ENCODE measurements at regions not wholly inside any gene's neighbourhood (a gene's known extent, or its start where the extent isn't known, plus 50 kb on each side); places are given as distances from the start of the nearest gene placed in this dataset.

- peaks cover 4% of the 10 kb centered on the region for H3K4me1 ChIP-seq (ENCODE audit: control insufficient read depth, insufficient read depth, low read length)
- H3K27me3 ChIP-seq (ENCODE audit: control insufficient read depth, insufficient read depth, low read length) = no peaks in the 10 kb centered on the region
- H3K4me3 ChIP-seq (ENCODE audit: low read depth, low read length) = no peak overlapping the region
- no peaks in the 10 kb centered on the region for H3K36me3 ChIP-seq (ENCODE audit: control insufficient read depth, insufficient read depth, low read length)
- no peaks in the 10 kb centered on the region for H3K9me3 ChIP-seq (ENCODE audit: control insufficient read depth, insufficient read depth, low read length)
- H3K9ac ChIP-seq (ENCODE audit: low read depth, low read length) = no peak overlapping the region
Measured at GRCh38 chr7:41574377-41574776, 128.5 kb downstream of the INHBA start.

- peaks cover 4% of the 10 kb centered on the region for H3K4me1 ChIP-seq (ENCODE audit: control insufficient read depth, insufficient read depth, low read length)
- H3K4me3 ChIP-seq (ENCODE audit: low read depth, low read length) = no peak overlapping the region
- no peak overlapping the region for H3K9ac ChIP-seq (ENCODE audit: low read depth, low read length)
- no peaks in the 10 kb centered on the region for H3K36me3 ChIP-seq (ENCODE audit: control insufficient read depth, insufficient read depth, low read length)
- H3K9me3 ChIP-seq (ENCODE audit: control insufficient read depth, insufficient read depth, low read length) = no peaks in the 10 kb centered on the region
- H3K27me3 ChIP-seq (ENCODE audit: control insufficient read depth, insufficient read depth, low read length) = no peaks in the 10 kb centered on the region
Measured at GRCh38 chr7:41573862-41574261, 129.0 kb downstream of the INHBA start.

- Histone ChIP-seq H3K9me3 (ENCODE audit: control insufficient read depth, insufficient read depth, low read length) (no peaks in the 10 kb centered on the region), H3K4me3 (ENCODE audit: low read depth, low read length) (no peak overlapping the region), H3K9ac (ENCODE audit: low read depth, low read length) (no peak overlapping the region), H3K27me3 (ENCODE audit: control insufficient read depth, insufficient read depth, low read length) (no peaks in the 10 kb centered on the region), H3K36me3 (ENCODE audit: control insufficient read depth, insufficient read depth, low read length) (no peaks in the 10 kb centered on the region), H3K4me1 (ENCODE audit: control insufficient read depth, insufficient read depth, low read length) (peaks cover 4% of the 10 kb centered on the region)
Measured at GRCh38 chr7:41573443-41573842, 129.4 kb downstream of the INHBA start.

- Histone ChIP-seq H3K9me3 (ENCODE audit: control insufficient read depth, insufficient read depth, low read length) (no peaks in the 10 kb centered on the region), H3K36me3 (ENCODE audit: control insufficient read depth, insufficient read depth, low read length) (no peaks in the 10 kb centered on the region), H3K4me3 (ENCODE audit: low read depth, low read length) (no peak overlapping the region)
Measured at GRCh38 chr7:41573015-41573414, 129.9 kb downstream of the INHBA start.

GRCh38 chr7:41571573-41571972 lies 131.3 kb downstream of the INHBA start:
- Histone ChIP-seq H3K4me3 (ENCODE audit: low read depth, low read length) (no peak overlapping the region), H3K27me3 (ENCODE audit: control insufficient read depth, insufficient read depth, low read length) (no peaks in the 10 kb centered on the region), H3K9ac (ENCODE audit: low read depth, low read length) (no peak overlapping the region), H3K36me3 (ENCODE audit: control insufficient read depth, insufficient read depth, low read length) (no peaks in the 10 kb centered on the region), H3K9me3 (ENCODE audit: control insufficient read depth, insufficient read depth, low read length) (no peaks in the 10 kb centered on the region), H3K4me1 (ENCODE audit: control insufficient read depth, insufficient read depth, low read length) (peaks cover 4% of the 10 kb centered on the region)

More at GRCh38 chr7:41573015-41573414, 129.9 kb downstream of the INHBA start:
- peaks cover 4% of the 10 kb centered on the region for H3K4me1 ChIP-seq (ENCODE audit: control insufficient read depth, insufficient read depth, low read length)
- H3K27me3 ChIP-seq (ENCODE audit: control insufficient read depth, insufficient read depth, low read length) = no peaks in the 10 kb centered on the region
- no peak overlapping the region for H3K9ac ChIP-seq (ENCODE audit: low read depth, low read length)

GRCh38 chr7:41570766-41571165 lies 132.1 kb downstream of the INHBA start:
- Histone ChIP-seq H3K27me3 (ENCODE audit: control insufficient read depth, insufficient read depth, low read length) (no peaks in the 10 kb centered on the region), H3K36me3 (ENCODE audit: control insufficient read depth, insufficient read depth, low read length) (no peaks in the 10 kb centered on the region), H3K9ac (ENCODE audit: low read depth, low read length) (no peak overlapping the region), H3K4me1 (ENCODE audit: control insufficient read depth, insufficient read depth, low read length) (peaks cover 4% of the 10 kb centered on the region), H3K4me3 (ENCODE audit: low read depth, low read length) (no peak overlapping the region), H3K9me3 (ENCODE audit: control insufficient read depth, insufficient read depth, low read length) (no peaks in the 10 kb centered on the region)

GRCh38 chr7:41568135-41568534 lies 134.8 kb downstream of the INHBA start:
- no peaks in the 10 kb centered on the region for H3K36me3 ChIP-seq (ENCODE audit: control insufficient read depth, insufficient read depth, low read length)
- no peaks in the 10 kb centered on the region for H3K9me3 ChIP-seq (ENCODE audit: control insufficient read depth, insufficient read depth, low read length)
- peaks cover 4% of the 10 kb centered on the region for H3K4me1 ChIP-seq (ENCODE audit: control insufficient read depth, insufficient read depth, low read length)
- no peaks in the 10 kb centered on the region for H3K27me3 ChIP-seq (ENCODE audit: control insufficient read depth, insufficient read depth, low read length)
- H3K4me3 ChIP-seq (ENCODE audit: low read depth, low read length) = no peak overlapping the region
- H3K9ac ChIP-seq (ENCODE audit: low read depth, low read length) = no peak overlapping the region

- Histone ChIP-seq H3K36me3 (ENCODE audit: control insufficient read depth, insufficient read depth, low read length) (no peaks in the 10 kb centered on the region), H3K9me3 (ENCODE audit: control insufficient read depth, insufficient read depth, low read length) (no peaks in the 10 kb centered on the region), H3K9ac (ENCODE audit: low read depth, low read length) (no peak overlapping the region), H3K27me3 (ENCODE audit: control insufficient read depth, insufficient read depth, low read length) (no peaks in the 10 kb centered on the region), H3K4me3 (ENCODE audit: low read depth, low read length) (no peak overlapping the region), H3K4me1 (ENCODE audit: control insufficient read depth, insufficient read depth, low read length) (peaks cover 4% of the 10 kb centered on the region)
Measured at GRCh38 chr7:41567731-41568114, 135.2 kb downstream of the INHBA start.

- Histone ChIP-seq H3K36me3 (ENCODE audit: control insufficient read depth, insufficient read depth, low read length) (no peaks in the 10 kb centered on the region), H3K9me3 (ENCODE audit: control insufficient read depth, insufficient read depth, low read length) (no peaks in the 10 kb centered on the region), H3K4me1 (ENCODE audit: control insufficient read depth, insufficient read depth, low read length) (peaks cover 4% of the 10 kb centered on the region), H3K9ac (ENCODE audit: low read depth, low read length) (no peak overlapping the region), H3K4me3 (ENCODE audit: low read depth, low read length) (no peak overlapping the region), H3K27me3 (ENCODE audit: control insufficient read depth, insufficient read depth, low read length) (no peaks in the 10 kb centered on the region)
Measured at GRCh38 chr7:41567031-41567730, 135.7 kb downstream of the INHBA start.

- Histone ChIP-seq H3K36me3 (ENCODE audit: control insufficient read depth, insufficient read depth, low read length) (no peaks in the 10 kb centered on the region), H3K4me1 (ENCODE audit: control insufficient read depth, insufficient read depth, low read length) (peaks cover 4% of the 10 kb centered on the region), H3K9me3 (ENCODE audit: control insufficient read depth, insufficient read depth, low read length) (no peaks in the 10 kb centered on the region), H3K27me3 (ENCODE audit: control insufficient read depth, insufficient read depth, low read length) (no peaks in the 10 kb centered on the region), H3K9ac (ENCODE audit: low read depth, low read length) (no peak overlapping the region), H3K4me3 (ENCODE audit: low read depth, low read length) (no peak overlapping the region)
Measured at GRCh38 chr7:41566581-41566980, 136.3 kb downstream of the INHBA start.

GRCh38 chr7:41565655-41566054 lies 137.2 kb downstream of the INHBA start:
- Histone ChIP-seq H3K4me1 (ENCODE audit: control insufficient read depth, insufficient read depth, low read length) (no peaks in the 10 kb centered on the region), H3K4me3 (ENCODE audit: low read depth, low read length) (no peak overlapping the region), H3K9ac (ENCODE audit: low read depth, low read length) (no peak overlapping the region)

GRCh38 chr7:41559426-41559825 lies 143.5 kb downstream of the INHBA start:
- Histone ChIP-seq H3K36me3 (ENCODE audit: control insufficient read depth, insufficient read depth, low read length) (no peaks in the 10 kb centered on the region), H3K9me3 (ENCODE audit: control insufficient read depth, insufficient read depth, low read length) (peaks cover 11% of the 10 kb centered on the region), H3K27me3 (ENCODE audit: control insufficient read depth, insufficient read depth, low read length) (no peaks in the 10 kb centered on the region), H3K4me3 (ENCODE audit: low read depth, low read length) (no peak overlapping the region), H3K4me1 (ENCODE audit: control insufficient read depth, insufficient read depth, low read length) (no peaks in the 10 kb centered on the region), H3K9ac (ENCODE audit: low read depth, low read length) (no peak overlapping the region)

More at GRCh38 chr7:41565655-41566054, 137.2 kb downstream of the INHBA start:
- no peaks in the 10 kb centered on the region for H3K36me3 ChIP-seq (ENCODE audit: control insufficient read depth, insufficient read depth, low read length)
- no peaks in the 10 kb centered on the region for H3K27me3 ChIP-seq (ENCODE audit: control insufficient read depth, insufficient read depth, low read length)
- no peaks in the 10 kb centered on the region for H3K9me3 ChIP-seq (ENCODE audit: control insufficient read depth, insufficient read depth, low read length)
